ENCODE measurements at regions not wholly inside any gene's neighbourhood (a gene's known extent, or its start where the extent isn't known, plus 50 kb on each side); places are given as distances from the start of the nearest gene placed in this dataset.

DNA sequence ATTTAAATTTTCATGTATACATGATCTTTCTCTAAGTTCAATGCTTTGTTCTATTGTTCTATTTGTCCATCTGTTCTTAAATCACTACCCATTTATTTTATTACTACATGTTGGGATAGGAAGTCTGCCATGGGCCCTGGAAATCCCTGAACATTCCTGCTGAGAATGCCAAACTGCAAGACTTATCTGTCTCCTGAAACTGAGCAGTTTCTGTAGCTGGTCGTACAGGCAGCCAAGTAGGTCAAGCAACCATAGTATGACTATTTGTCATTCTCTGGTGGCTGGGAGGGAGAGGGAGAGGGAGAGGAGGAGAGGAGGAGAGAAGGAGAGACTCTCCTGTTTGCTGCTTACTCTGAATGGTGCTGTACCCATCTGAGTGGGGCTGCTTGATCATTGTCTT is 82.8 kb upstream of the SNX19 start:
- no peak for FAIRE-seq
- DNase-seq (ENCODE audit: insufficient read length, low spot score), result no peak
- TF ChIP-seq, protein P1, sequence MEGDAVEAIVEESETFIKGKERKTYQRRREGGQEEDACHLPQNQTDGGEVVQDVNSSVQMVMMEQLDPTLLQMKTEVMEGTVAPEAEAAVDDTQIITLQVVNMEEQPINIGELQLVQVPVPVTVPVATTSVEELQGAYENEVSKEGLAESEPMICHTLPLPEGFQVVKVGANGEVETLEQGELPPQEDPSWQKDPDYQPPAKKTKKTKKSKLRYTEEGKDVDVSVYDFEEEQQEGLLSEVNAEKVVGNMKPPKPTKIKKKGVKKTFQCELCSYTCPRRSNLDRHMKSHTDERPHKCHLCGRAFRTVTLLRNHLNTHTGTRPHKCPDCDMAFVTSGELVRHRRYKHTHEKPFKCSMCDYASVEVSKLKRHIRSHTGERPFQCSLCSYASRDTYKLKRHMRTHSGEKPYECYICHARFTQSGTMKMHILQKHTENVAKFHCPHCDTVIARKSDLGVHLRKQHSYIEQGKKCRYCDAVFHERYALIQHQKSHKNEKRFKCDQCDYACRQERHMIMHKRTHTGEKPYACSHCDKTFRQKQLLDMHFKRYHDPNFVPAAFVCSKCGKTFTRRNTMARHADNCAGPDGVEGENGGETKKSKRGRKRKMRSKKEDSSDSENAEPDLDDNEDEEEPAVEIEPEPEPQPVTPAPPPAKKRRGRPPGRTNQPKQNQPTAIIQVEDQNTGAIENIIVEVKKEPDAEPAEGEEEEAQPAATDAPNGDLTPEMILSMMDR (IDR thresholded peaks at IDR 0.05; ENCODE audit: insufficient read depth, missing control alignments), result no peak

DNA sequence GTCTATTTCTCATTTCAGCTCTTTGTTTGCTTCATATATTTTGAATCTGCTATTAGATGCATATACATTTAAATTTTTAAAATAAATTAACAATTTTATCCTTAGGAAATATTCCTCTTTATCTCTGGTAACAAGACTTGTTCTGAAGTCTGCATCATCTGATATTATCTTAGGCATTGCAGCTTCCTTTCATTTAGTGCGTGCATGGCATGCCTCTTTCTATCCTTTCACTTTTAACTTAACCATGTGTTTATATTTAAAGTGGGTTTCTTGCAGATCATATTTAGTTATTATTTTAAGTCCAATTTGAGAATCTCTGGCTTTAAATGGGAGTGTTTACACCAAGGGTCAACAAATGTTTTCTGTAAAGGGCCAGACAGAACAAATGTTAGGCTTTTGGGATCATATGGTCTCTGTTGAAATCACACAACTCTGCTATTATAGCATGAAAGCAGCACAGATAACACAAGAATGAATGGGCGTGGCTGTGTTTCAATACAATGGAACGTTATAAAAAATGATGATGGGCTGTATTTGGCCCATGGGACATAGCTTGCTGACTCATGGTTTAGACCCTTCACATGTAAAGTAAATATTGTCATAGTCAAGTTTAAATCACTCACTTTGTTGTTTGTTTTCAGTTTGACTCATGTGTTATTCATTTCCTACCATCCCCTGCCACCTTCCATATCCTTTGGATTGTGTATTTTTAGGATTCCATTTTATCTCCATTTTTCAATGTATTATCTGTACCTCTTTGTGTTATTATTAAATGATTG is 83.9 kb upstream of the SNX19 start:
- TF ChIP-seq, protein P1 (IDR thresholded peaks at IDR 0.05; ENCODE audit: insufficient read depth, missing control alignments), result no peak
- DNase-seq (ENCODE audit: insufficient read length, low spot score) (no peak), FAIRE-seq (no peak)

DNA sequence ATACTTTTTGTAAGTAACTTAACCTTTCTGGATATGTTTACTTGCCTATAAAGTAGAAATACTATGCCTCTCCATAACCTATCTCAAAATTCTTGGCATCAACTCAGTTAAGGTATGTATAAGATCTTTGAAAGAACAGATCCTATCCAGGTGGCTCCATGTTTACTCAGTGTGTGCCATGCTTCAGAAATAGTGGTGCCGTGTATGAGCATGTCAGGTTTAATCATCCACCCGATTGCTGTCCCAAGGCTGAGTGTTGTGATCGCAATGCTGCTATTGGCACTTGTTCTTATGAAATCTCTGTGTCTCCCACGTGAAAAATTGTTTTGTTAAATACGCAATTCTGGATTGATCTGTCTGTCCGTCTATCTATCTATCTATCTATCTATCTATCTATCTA is 85.9 kb upstream of the SNX19 start:
- no peak for FAIRE-seq
- TF ChIP-seq, protein P1 (IDR thresholded peaks at IDR 0.05; ENCODE audit: insufficient read depth, missing control alignments), result no peak
- DNase-seq (ENCODE audit: insufficient read length, low spot score), result no peak

DNA sequence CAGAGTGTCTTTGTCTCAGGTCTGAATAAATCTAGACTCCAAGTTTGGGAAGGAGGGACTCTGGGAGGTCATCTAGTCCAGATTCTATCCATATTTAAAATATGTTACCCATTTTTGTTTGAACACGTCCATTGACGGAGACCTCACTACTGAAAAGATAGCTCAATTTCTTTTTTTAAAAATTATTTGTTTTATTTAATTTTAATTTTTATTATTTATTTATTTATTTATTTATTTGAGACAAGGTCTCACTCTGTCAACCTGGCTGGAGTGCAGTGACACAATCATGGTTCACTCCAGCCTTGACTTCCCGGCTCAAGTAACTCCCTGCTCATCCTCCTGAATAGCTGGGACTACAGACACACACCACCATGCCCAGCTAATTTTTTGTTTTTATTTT is 89.5 kb upstream of the SNX19 start:
- FAIRE-seq (no peak), DNase-seq (ENCODE audit: insufficient read length, low spot score) (no peak)
- TF ChIP-seq, protein P1 (IDR thresholded peaks at IDR 0.05; ENCODE audit: insufficient read depth, missing control alignments), result no peak

DNA sequence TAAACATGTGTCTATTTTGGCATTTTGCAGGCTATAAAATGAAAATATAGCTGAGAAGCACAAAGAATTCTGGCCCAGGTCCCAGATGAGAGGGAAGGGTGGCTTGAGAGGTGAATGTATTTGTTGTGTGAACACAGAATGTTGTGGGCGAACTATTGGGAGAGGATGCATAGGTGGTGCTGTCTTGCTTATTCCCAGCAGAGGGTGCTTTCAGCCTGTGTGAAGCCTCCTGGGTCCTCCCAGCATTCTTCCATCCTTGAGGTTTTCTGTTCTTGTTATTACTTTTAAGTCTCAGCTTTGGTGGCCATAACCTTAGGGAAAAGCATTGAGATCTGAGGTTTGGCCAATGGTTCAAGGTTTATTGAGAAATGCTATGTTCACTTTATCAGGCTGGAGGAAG is 108.7 kb upstream of the SNX19 start:
- DNase-seq (ENCODE audit: insufficient read length, low spot score) (no peak), FAIRE-seq (no peak)
- TF ChIP-seq, protein P1 (IDR thresholded peaks at IDR 0.05; ENCODE audit: insufficient read depth, missing control alignments), result peak; percentile 40

DNA sequence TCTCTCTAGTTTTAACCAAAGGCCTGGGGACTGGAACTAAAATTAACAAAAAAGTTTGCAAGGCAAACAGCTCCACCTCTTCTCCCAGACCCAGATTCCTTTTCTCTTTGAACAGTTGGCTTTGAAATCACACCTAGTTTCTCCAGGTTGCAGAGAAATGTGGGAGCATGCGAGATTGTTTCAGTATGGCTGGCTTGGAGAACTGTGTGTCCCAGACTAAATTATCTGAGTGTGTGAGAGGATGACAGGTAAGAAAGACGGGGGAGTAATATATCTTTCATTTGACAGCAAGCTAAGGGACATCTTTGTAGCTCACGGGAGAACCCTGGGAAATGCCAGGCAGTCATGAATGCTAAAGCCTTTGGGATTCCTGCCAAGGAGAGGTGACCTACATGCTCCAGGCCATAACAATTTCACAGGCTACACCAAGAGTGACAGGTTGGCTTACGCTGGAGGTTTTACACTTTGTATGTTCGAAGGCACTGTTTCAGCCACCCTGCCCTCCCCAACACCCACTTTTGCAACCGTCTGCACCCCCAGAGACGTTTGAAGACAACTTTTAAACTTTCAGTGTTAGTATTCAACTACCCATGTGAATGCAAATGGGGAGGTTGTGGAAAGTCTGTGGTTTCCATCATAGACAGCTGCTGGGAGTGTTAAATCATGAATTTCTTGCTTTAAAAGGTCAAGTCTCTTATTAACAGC is 109.3 kb upstream of the SNX19 start:
- DNase-seq (ENCODE audit: insufficient read length, low spot score) (no peak), FAIRE-seq (no peak)
- TF ChIP-seq, protein P1 (IDR thresholded peaks at IDR 0.05; ENCODE audit: insufficient read depth, missing control alignments), result no peak

DNA sequence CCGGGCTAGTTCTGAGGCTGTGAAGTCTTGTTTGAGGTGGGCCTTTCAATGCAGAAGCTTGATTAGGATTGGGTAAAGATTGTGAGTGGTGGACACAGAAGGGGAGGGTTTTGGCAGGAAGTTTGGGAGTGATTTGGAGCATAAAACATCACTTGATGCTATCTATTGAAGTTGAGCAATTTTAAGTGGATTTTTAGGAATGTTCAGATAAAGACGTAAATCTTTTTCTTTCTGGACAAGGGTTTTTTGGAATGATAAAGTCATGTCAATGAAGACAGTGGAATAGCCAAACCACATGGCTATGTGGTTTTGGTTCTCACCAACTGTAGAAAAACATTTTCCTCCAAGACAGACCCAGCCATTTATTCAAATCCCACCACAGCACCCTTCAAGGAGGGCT is 111.2 kb upstream of the SNX19 start:
- TF ChIP-seq, protein P1 (IDR thresholded peaks at IDR 0.05; ENCODE audit: insufficient read depth, missing control alignments), result no peak
- DNase-seq (ENCODE audit: insufficient read length, low spot score) (no peak), FAIRE-seq (no peak)

Data from D721Med (cell line).